ENCODE measurements at regions not wholly inside any gene's neighbourhood (a gene's known extent, or its start where the extent isn't known, plus 50 kb on each side); places are given as distances from the start of the nearest gene placed in this dataset.

- Histone ChIP-seq H3K23me2 (ENCODE audit: insufficient read length, low read depth, low read length, poor library complexity, severe bottlenecking) (no peaks in the 10 kb centered on the region), H3K56ac (ENCODE audit: insufficient read length, low read depth, low read length) (no peak overlapping the region), H3K18ac (ENCODE audit: insufficient read length, low read depth, low read length) (no peak overlapping the region), H2BK15ac (ENCODE audit: low read depth, low read length) (no peak overlapping the region), H4K8ac (replicated peaks; ENCODE audit: insufficient read length, low read depth, low read length) (no peak overlapping the region), H2BK120ac (ENCODE audit: low read depth, low read length, poor library complexity, severe bottlenecking) (no peak overlapping the region), H4K5ac (ENCODE audit: insufficient read length, low read depth, low read length) (no peak overlapping the region), H3K27ac (ENCODE audit: insufficient read length, low read depth, low read length) (no peak overlapping the region), H2BK5ac (ENCODE audit: insufficient read length, low read length) (no peak overlapping the region), H3K9me3 (ENCODE audit: control insufficient read depth, low read depth, low read length) (no peaks in the 10 kb centered on the region), H3K27me3 (ENCODE audit: insufficient read depth, low read length) (no peaks in the 10 kb centered on the region), H3T11ph (ENCODE audit: low read length) (no peak overlapping the region), H2AFZ (ENCODE audit: low read length) (no peak overlapping the region), H3K9ac (ENCODE audit: extremely low read depth, insufficient read length, low read length) (no peak overlapping the region), H4K20me1 (ENCODE audit: control insufficient read depth, insufficient read depth, insufficient read length) (no peaks in the 10 kb centered on the region), H2BK20ac (ENCODE audit: low read depth, low read length, poor library complexity, severe bottlenecking) (no peak overlapping the region), H3K79me2 (ENCODE audit: insufficient read depth, low read length) (no peaks in the 10 kb centered on the region), H3K4me1 (ENCODE audit: insufficient read depth, low read length) (no peaks in the 10 kb centered on the region), H2BK12ac (ENCODE audit: insufficient read length, low read depth, low read length) (no peak overlapping the region), H3K23ac (ENCODE audit: insufficient read length, low read depth, low read length) (no peak overlapping the region), H3K79me1 (ENCODE audit: insufficient read depth, low read depth, low read length, poor library complexity, severe bottlenecking) (no peaks in the 10 kb centered on the region), H3K4me2 (ENCODE audit: insufficient read depth, insufficient read length, low read length) (no peak overlapping the region), H2AK5ac (ENCODE audit: insufficient read length, low read length) (no peak overlapping the region), H3K4ac (ENCODE audit: low read depth, low read length) (no peak overlapping the region), H3K14ac (ENCODE audit: insufficient read depth, low read length) (no peak overlapping the region), H4K91ac (ENCODE audit: insufficient read length, low read depth, low read length) (no peak overlapping the region)
- Mint-ChIP-seq H3K4me1 (no peaks in the 10 kb centered on the region), H3K27ac (no peak overlapping the region), H3K4me3 (no peak overlapping the region), H3K27me3 (ENCODE audit: low read depth) (no peaks in the 10 kb centered on the region), H3K36me3 (ENCODE audit: insufficient read depth in 1 of 3, low read depth in 3 of 3) (peaks cover 0 to under 1% (median 0%) of the 10 kb centered on the region in 3 experiments; a peak in 1 of 7 replicates), H3K9me3 (peaks cover 2 to 5% of the 10 kb centered on the region in 2 experiments; a peak in 2 of 5 replicates)
- TF ChIP-seq CTCF (conservative IDR thresholded peaks at IDR 0.05), result no peak
- no peak for DNase-seq
- no CpG with 5 or more reads among the region's 2 CpGs for WGBS (ENCODE audit: extremely low coverage, insufficient read length, low lambda C conversion rate)
Observed at GRCh38 chr12:43145481-43145880, 406.5 kb downstream of the ADAMTS20 start.
